Thoracic aorta (tissue), 2 donors: ENCODE measurements at regions not wholly inside any gene's neighbourhood (a gene's known extent, or its start where the extent isn't known, plus 50 kb on each side); places are given as distances from the start of the nearest gene placed in this dataset.

Experiments
- ATAC-seq: fragments of 150-250 bp; one replicate; pipeline ENCODE4 v1.8.0; 2017; ENCODE audit warnings: low read depth; ENCODE audit not compliant: insufficient number of reproducible peaks, low FRiP score
- DNase-seq: peaks from one replicate; pipeline ENCODE4 v3.0.0-alpha.2; 2020; ENCODE audit warnings: low spot score
- H3K27ac ChIP-seq, 2 donors: fragments of 200-600 bp; sonication (generic); 1 replicate in 1 of 2; 2 replicates in 1 of 2; pipeline ENCODE4 v1.5.1; 2016; ENCODE audit warnings: mild to moderate bottlenecking in 2 of 2, moderate library complexity in 2 of 2
- H3K27me3 ChIP-seq: fragments of 200-600 bp; sonication (generic); replicated peaks from 2 replicates; pipeline ENCODE4 v1.6.0; 2016; ENCODE audit warnings: mild to moderate bottlenecking; ENCODE audit not compliant: insufficient read depth
- H3K36me3 ChIP-seq: fragments of 200-600 bp; sonication (generic); one replicate; pipeline ENCODE4 v1.5.1; 2016
- H3K4me1 ChIP-seq, 2 donors: fragments of 200-600 bp; sonication (generic); 1 replicate in 1 of 2; 2 replicates in 1 of 2; pipeline versions ENCODE4 v1.5.1 to v1.6.0; 2016; ENCODE audit warnings: low read depth in 2 of 2, mild to moderate bottlenecking in 1 of 2; ENCODE audit not compliant: control insufficient read depth in 1 of 2
- H3K4me3 ChIP-seq: fragments of 200-600 bp; sonication (generic); 2 replicates; pipeline ENCODE4 v1.5.1; 2016; ENCODE audit warnings: mild to moderate bottlenecking
- H3K9me3 ChIP-seq: fragments of 200-600 bp; sonication (generic); 2 replicates; pipeline ENCODE4 v1.5.1; 2016
- CTCF ChIP-seq: fragments of 200-600 bp; sonication (generic); IDR thresholded peaks from one replicate; pipeline ENCODE4 v1.5.1; 2019; ENCODE audit warnings: antibody characterized with exemption

- Histone ChIP-seq H3K4me3 (no peak overlapping the region), H3K27ac (no peak overlapping the region), H3K4me1 (no peaks in the 10 kb centered on the region), H3K27me3 (no peaks in the 10 kb centered on the region), H3K36me3 (no peaks in the 10 kb centered on the region), H3K9me3 (no peaks in the 10 kb centered on the region)
- ATAC-seq (no peak), DNase-seq (no peak)
- TF ChIP-seq CTCF: no peak
Measured at GRCh38 chr13:80751854-80752253, 410.9 kb upstream of the SPRY2 start.

- Histone ChIP-seq H3K27me3 (no peaks in the 10 kb centered on the region), H3K4me3 (no peak overlapping the region), H3K27ac (no peak overlapping the region), H3K36me3 (no peaks in the 10 kb centered on the region), H3K9me3 (no peaks in the 10 kb centered on the region), H3K4me1 (no peaks in the 10 kb centered on the region)
- no peak for DNase-seq
- no peak for ATAC-seq
- TF ChIP-seq CTCF: no peak
Measured at GRCh38 chr13:80744147-80744914, 403.4 kb upstream of the SPRY2 start.

GRCh38 chr13:80742033-80742432 is 401.1 kb upstream of the SPRY2 start:
- Histone ChIP-seq H3K27ac (no peak overlapping the region), H3K4me3 (no peak overlapping the region), H3K27me3 (no peaks in the 10 kb centered on the region), H3K4me1 (no peaks in the 10 kb centered on the region), H3K9me3 (no peaks in the 10 kb centered on the region), H3K36me3 (no peaks in the 10 kb centered on the region)
- no peak for TF ChIP-seq CTCF
- ATAC-seq (no peak), DNase-seq (no peak)

- Histone ChIP-seq H3K4me1 (no peaks in the 10 kb centered on the region), H3K9me3 (no peaks in the 10 kb centered on the region), H3K36me3 (no peaks in the 10 kb centered on the region), H3K27ac (no peak overlapping the region), H3K4me3 (no peak overlapping the region), H3K27me3 (no peaks in the 10 kb centered on the region)
- no peak for TF ChIP-seq CTCF
- DNase-seq: no peak
- no peak for ATAC-seq
Measured at GRCh38 chr13:80740071-80740470, 399.1 kb upstream of the SPRY2 start.

- ATAC-seq: no peak
- no peak for DNase-seq
Measured at GRCh38 chr13:80737513-80737912, 396.6 kb upstream of the SPRY2 start.

More at GRCh38 chr13:80737513-80737912, 396.6 kb upstream of the SPRY2 start:
- no peak for TF ChIP-seq CTCF
- no peaks in the 10 kb centered on the region for H3K27me3 ChIP-seq
- no peaks in the 10 kb centered on the region for H3K4me1 ChIP-seq
- no peak overlapping the region for H3K27ac ChIP-seq
- H3K4me3 ChIP-seq: no peak overlapping the region
- no peaks in the 10 kb centered on the region for H3K36me3 ChIP-seq
- no peaks in the 10 kb centered on the region for H3K9me3 ChIP-seq
